ENCODE measurements at regions not wholly inside any gene's neighbourhood (a gene's known extent, or its start where the extent isn't known, plus 50 kb on each side); places are given as distances from the start of the nearest gene placed in this dataset.
A peak's percentile ranks its signal among the peaks of the same experiment; 100 is the strongest.
"Not testable (repeated sequence)": the region's sequence is repeated elsewhere in the genome, so short reads cannot be mapped to it uniquely, and the experiment has no call there.

- no peak for DNase-seq
Observed at GRCh38 chr5:87115839-87116364, 151.8 kb upstream of the RASA1 start.

- no peak for DNase-seq
Observed at GRCh38 chr5:87116825-87117512, 150.7 kb upstream of the RASA1 start.

GRCh38 chr5:87119588-87119987, 148.1 kb upstream of the RASA1 start:
- no peak for DNase-seq

DNA sequence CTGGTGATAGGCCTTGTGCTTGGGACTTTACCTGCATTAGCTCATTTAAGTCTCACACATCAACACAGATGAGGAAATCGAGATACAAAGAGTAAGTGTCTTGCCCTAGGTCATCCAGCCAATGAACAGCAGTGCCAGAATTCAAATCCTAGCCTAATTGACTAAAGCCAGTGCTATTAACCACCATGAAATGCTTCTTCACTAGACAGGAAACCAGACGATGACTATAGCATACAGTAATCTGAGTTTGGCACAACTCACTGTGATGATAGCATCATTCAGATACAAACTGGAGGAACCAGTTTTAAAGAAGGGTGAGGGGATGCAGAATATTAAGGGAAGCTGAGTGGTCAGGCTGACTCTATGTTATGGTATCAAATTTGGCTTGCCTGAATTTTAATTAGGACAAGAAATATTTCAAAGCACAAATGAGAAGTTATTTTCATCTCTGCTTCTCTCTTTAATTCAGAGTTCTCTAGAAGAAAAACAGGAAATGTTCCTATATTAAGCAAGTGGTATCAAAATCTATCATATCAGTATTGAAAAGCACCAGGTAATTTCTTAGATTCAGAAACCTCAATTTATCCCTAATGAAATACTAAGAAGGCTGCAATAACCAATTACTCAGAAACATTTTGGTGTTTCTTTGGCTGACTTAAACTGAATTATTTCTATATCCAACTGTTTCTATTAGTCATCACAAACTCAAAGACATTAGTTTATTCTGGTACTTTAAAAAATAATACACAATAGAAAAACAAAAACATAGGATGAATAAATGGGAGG, 147.0 kb upstream of the RASA1 start:
- no peak for DNase-seq

- DNase-seq: peak in 1 of 4 experiments; percentile 1
Observed at GRCh38 chr5:87121304-87122150, 146.2 kb upstream of the RASA1 start.

DNA sequence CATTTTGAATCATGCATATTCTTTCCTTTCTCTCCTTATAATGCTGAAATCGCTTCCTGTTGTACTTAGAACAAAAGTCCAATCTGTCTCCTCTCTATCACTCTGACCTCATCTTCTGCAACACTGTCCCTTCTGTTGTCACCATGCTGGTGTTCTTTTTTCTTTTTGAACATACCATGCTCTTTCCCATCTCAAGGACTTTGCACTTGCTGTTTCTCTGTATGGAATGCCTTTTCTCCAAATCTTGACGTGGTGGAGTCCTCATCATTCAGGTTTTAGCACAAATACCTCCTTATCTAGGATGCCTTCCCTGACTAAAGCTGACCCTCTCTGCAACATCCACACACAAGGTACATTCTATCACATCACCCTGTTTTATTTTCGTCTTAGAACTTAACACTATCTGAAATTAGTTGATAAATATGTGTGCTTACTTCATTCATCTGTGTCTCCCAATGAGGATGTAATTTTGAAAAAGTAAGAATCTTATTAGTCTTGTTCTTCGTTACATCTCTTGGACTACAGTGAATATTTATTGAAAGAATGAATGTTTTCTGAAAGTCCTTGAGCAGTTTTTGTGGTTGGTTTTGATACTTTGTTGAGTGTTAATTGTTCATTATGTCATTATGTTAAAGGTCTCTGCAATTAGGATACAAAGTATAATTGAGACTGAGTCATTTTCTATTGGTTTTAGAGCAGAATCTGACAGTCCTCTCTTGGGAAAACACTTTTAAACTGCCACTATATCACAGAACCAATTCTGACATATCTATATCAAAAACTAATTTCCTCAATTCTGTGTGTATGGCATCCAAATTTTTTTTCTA, 145.3 kb upstream of the RASA1 start:
- DNase-seq: no peak

DNA sequence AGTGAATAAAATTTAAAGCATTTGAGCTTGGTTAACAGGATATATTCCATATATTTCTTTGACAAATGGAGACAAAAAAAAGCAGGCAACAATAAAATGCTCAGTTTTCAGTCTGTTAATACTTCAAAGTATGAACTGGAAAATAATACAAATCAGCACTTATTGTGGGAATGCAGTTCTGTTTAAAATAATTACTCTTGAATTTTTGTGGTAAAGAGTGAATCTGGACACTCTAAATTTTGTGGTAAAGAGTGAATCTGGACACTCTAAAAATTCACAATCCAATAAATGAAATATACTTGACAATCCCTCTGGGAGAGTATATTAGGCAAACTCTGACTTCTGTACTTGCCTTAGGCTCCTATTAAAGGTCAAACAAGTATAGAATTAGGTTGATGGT, 141.9 kb upstream of the RASA1 start:
- no peak for DNase-seq

DNA sequence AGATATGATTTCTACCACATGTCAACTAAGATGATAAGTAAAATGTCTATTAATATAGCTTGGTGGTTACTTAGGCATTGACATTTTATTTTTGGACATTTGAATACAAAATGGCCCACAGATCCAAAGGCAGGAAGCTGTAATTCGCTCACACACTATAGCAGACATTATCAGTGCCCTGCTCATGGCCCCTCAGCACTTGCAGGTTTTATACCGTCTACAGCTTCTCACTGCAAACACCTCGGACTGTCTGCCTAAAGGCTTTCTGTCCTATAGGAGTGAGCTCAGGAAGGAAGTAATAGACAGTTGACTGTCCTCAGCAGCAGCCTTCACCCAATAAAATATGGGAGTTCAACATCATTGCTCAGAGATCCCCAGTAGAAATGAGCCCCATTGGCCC, 140.8 kb upstream of the RASA1 start:
- DNase-seq: no peak

- DNase-seq: no peak
Observed at GRCh38 chr5:87127426-87127825, 140.3 kb upstream of the RASA1 start.

DNA sequence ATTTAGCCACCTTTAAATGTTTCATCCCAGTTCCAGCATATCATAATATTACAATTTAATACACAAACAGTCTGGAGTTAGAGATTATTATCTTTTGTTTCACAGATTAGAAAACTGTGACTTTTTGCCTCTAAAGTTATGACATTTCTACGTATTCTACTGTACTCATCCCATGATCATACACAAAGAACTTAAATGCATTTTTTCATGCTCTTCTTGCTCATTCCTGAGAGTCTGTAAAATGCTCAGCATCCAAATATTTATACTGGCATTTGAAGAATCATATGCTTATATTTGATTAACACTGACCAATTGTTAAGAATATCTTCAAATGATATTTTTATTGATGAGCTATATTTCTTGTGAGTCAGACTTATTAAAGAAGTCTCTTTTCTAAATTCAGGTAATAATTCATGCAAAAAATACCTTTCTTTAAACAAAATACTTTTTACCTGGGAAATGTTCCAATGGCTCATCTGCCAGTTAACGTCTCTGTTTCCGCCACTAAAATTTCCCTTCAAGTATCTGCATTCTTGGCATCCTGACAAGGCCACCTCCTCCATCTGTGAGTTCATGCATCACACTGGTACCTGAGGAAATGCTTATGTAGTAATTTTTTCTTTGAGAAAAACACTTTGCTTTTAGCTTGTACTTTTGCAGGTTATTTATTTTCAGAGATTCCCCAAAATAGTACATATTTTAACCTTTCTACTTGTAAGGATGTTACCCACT, 139.6 kb upstream of the RASA1 start:
- DNase-seq: no peak

DNA sequence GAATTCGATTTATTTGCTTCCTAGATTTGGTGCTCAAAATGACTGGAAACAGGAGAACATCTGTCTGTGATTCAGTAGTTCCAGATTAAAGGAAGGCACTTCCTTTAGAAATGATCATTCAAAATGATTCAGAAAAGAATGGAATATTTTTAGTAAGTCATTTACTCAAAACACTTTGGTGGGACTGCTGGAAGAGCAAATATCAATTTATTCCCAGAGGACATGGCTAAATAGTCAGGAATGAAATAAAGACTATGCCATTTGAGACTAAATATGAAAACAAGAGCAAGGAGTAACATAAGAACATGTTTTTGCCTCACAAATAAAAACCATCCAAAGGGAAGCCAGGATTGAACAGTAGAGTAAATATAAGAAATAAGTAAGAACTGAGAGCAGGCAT, 138.6 kb upstream of the RASA1 start:
- no peak for DNase-seq

DNA sequence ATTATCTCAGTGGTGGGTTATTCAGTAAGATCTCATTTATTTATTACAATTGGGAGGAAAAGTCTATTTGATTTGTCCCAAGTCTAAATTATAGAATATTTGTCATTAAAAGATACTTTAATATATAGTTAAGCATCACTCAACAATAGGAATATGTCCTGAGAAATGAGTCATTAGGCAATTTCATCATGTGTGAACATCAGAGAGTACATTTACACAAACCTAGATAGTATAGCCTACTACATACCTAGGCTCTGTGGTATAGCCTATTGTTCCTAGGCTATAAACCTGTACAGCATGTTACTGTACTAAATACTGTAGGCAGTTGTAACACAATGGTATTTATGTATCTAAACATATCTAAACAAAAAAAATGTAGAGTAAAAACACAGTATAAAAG, 135.0 kb upstream of the RASA1 start:
- no peak for DNase-seq

DNA sequence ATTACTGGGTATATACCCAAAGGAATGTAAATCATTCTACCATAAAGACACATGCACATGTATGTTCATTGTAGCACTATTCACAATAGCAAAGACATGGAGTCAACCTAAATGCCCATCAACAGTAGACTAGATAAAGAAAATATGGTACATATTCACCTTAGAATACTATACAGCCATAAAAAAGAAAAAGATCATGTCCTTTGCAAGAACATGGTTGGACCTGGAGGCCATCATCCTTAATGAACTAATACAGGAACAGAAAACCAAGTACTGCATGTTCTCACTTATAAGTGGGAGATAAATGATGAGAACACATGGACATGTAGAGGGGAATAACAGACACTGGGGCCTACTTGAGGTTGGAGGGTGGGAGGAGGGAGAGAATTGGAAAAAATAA, 133.2 kb upstream of the RASA1 start:
- not testable (repeated sequence) for DNase-seq

DNA sequence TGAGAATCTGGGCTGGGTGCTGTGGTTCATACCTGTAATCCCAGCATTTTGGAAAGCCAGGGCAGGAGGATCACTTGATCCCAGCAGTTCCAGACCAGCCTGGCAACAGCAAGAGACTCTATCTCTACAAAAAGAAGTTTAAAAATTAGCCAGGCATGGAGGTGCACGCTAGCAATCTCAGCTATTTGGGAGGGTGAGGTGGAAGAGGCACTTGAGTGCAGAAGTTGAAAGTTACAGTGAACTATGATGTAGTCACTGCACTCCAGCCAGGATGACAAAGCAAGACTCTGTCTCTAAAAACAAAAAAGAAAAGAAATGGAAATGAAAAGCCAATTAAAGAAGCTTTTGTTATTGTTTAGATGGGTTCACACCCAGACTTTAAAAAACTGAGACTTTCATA, 131.6 kb upstream of the RASA1 start:
- no peak for DNase-seq

DNA sequence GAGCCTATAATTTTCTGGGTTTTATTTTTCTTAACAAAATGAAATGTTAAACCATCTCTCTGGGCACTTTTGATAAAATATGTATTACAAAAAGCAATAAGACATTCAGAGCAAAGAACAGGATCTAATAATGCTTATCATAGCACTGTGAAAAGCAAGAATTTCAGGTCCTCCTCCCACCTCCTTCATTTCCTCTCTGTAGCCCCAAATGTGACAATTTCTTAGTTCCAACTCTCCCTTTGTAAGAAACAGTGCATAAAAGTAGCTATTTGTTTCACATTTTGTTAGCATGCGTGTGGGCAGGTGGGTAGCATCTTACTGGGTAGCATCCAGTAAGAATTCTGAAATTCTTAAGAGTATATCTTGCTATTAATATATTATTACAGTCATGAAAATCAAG, 130.9 kb upstream of the RASA1 start:
- no peak for DNase-seq

DNA sequence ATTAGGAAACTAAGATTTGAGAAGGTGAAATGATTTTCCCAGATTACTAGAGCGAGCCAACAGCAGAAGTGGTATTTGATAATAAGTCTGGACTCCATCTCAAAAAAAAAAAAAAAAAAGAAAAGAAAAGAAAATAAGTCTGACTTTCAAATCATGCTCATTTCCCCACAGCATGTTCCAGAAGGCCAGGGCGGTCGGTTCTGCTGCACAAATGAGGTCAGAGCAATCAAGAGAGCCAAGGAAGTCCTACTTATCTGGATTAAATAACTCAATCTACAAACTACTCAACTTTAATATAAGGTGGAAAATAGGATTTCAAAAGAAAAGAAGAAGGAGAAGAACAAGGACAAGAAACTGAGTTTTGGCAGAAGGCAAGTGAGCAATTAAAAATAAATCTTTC, 130.4 kb upstream of the RASA1 start:
- no peak for DNase-seq

- no peak for DNase-seq
Observed at GRCh38 chr5:87138091-87138805, 129.4 kb upstream of the RASA1 start.

DNA sequence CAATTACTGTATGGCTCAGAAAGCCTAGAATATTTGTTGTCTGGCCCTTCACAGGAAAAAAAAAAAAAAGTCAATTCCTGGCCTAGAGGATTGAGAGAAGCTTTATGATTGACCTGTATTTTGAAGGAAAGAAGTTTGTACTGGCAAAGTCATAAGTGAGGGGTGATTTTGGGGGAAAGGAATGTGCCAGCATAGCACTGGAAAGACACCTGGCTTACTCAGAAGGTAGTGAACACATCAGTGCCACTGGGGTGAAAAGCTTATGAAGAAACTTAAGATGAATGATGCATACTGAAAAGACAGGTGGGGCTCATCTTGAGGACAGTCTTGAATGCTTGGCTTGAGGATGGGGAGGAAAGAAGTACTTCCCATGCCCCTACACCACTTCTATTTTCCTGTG, 127.9 kb upstream of the RASA1 start:
- no peak for DNase-seq

DNA sequence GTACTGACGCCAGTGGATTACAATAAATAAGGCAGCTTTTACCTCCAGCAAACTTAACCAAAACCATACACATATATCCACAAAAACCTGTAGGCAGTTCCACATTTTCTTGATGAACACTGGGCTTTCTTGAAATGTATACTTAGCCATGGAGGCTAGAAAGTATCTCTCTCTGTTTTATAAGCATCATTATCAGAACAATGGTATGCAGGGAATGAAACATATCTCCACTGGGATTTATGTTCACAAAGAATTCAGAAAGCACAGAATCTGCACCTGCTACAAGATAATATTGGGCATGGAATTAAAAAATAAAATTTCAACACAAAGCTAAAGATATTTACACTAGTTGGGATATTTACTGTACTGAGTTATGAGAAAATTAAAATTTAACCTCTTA, 126.1 kb upstream of the RASA1 start:
- no peak for DNase-seq

DNA sequence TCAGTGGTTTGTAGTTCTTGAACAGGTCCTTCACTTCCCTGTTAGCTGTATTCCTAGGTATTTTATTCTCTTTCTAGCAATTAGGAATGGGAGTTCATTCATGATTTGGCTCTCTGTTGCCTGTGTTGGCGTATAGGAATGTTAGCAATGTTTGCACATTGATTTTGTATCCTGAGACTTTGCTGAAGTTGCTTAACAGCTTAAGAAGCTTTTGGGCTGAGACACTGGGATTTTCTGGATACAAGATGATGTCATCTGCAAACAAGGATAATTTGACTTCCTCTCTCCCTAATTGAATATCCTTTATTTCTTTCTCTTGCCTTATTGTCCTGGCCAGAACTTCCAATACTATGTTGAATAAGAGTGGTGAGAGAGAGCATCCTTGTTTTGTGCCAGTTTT, 121.8 kb upstream of the RASA1 start:
- DNase-seq: not testable (repeated sequence)

- DNase-seq: no peak
Observed at GRCh38 chr5:87147441-87147840, 120.2 kb upstream of the RASA1 start.
